ENCODE measurements at regions not wholly inside any gene's neighbourhood (a gene's known extent, or its start where the extent isn't known, plus 50 kb on each side); places are given as distances from the start of the nearest gene placed in this dataset.
"Not testable (repeated sequence)": the region's sequence is repeated elsewhere in the genome, so short reads cannot be mapped to it uniquely, and the experiment has no call there.

- DNase-seq = no peak
These were observed 233.6 kb upstream of the SEMA3E start for GRCh38 chr7:83882551-83882950.

- no peak for DNase-seq
These were observed 230.1 kb upstream of the SEMA3E start for GRCh38 chr7:83879063-83879462.

- no peak for DNase-seq
These were observed 229.7 kb upstream of the SEMA3E start for GRCh38 chr7:83878614-83879013.

GRCh38 chr7:83876593-83876992, 227.7 kb upstream of the SEMA3E start:
- peak; percentile 10 for DNase-seq

- DNase-seq = no peak
These were observed 224.5 kb upstream of the SEMA3E start for GRCh38 chr7:83873459-83873858.

- DNase-seq = no peak
These were observed 223.6 kb upstream of the SEMA3E start for GRCh38 chr7:83872501-83872900.

- DNase-seq = no peak
These were observed 221.6 kb upstream of the SEMA3E start for GRCh38 chr7:83870515-83870914.

GRCh38 chr7:83866582-83866981, 217.6 kb upstream of the SEMA3E start:
- DNase-seq = no peak

GRCh38 chr7:83864551-83864950, 215.6 kb upstream of the SEMA3E start:
- no peak for DNase-seq

- no peak for DNase-seq
These were observed 215.0 kb upstream of the SEMA3E start for GRCh38 chr7:83863906-83864305.

- DNase-seq = no peak
These were observed 212.9 kb upstream of the SEMA3E start for GRCh38 chr7:83861876-83862275.

GRCh38 chr7:83859827-83860226, 210.9 kb upstream of the SEMA3E start:
- no peak for DNase-seq

- no peak for DNase-seq
These were observed 208.8 kb upstream of the SEMA3E start for GRCh38 chr7:83857691-83858090.

GRCh38 chr7:83856094-83856493, 207.2 kb upstream of the SEMA3E start:
- DNase-seq = no peak

GRCh38 chr7:83852136-83852535, 203.2 kb upstream of the SEMA3E start:
- no peak for DNase-seq

GRCh38 chr7:83851551-83851950, 202.6 kb upstream of the SEMA3E start:
- DNase-seq = no peak

- DNase-seq = no peak
These were observed 202.0 kb upstream of the SEMA3E start for GRCh38 chr7:83850941-83851340.

GRCh38 chr7:83850125-83850524, 201.2 kb upstream of the SEMA3E start:
- DNase-seq = no peak

- no peak for DNase-seq
These were observed 200.2 kb upstream of the SEMA3E start for GRCh38 chr7:83849131-83849530.

- DNase-seq = no peak
These were observed 194.0 kb upstream of the SEMA3E start for GRCh38 chr7:83842894-83843293.

- DNase-seq = no peak
These were observed 188.7 kb upstream of the SEMA3E start for GRCh38 chr7:83837683-83838082.

GRCh38 chr7:83836028-83836427, 187.1 kb upstream of the SEMA3E start:
- no peak for DNase-seq

GRCh38 chr7:83835424-83835823, 186.5 kb upstream of the SEMA3E start:
- DNase-seq = peak; percentile 6

GRCh38 chr7:83833721-83834120, 184.8 kb upstream of the SEMA3E start:
- DNase-seq = not testable (repeated sequence)

- no peak for DNase-seq
These were observed 183.1 kb upstream of the SEMA3E start for GRCh38 chr7:83832009-83832408.

- DNase-seq = no peak
These were observed 178.1 kb upstream of the SEMA3E start for GRCh38 chr7:83827036-83827435.

Data from NCI-H226 (cell line).